ENCODE measurements at regions not wholly inside any gene's neighbourhood (a gene's known extent, or its start where the extent isn't known, plus 50 kb on each side); places are given as distances from the start of the nearest gene placed in this dataset.
A peak's percentile ranks its signal among the peaks of the same experiment; 100 is the strongest.

- DNase-seq, result no peak
Observed at GRCh38 chr20:11546939-11547338, 370.8 kb upstream of the BTBD3 start.

- DNase-seq, result no peak
Observed at GRCh38 chr20:11549172-11550103, 368.3 kb upstream of the BTBD3 start.

GRCh38 chr20:11550657-11551338 is 366.9 kb upstream of the BTBD3 start:
- no peak for DNase-seq

- no peak for DNase-seq
Observed at GRCh38 chr20:11551479-11551878, 366.2 kb upstream of the BTBD3 start.

- no peak for DNase-seq
Observed at GRCh38 chr20:11553603-11554002, 364.1 kb upstream of the BTBD3 start.

- no peak for DNase-seq
Observed at GRCh38 chr20:11555510-11555909, 362.2 kb upstream of the BTBD3 start.

- no peak for DNase-seq
Observed at GRCh38 chr20:11556410-11556809, 361.3 kb upstream of the BTBD3 start.

- DNase-seq, result no peak
Observed at GRCh38 chr20:11564491-11564890, 353.2 kb upstream of the BTBD3 start.

GRCh38 chr20:11569163-11569562 is 348.5 kb upstream of the BTBD3 start:
- DNase-seq, result no peak

GRCh38 chr20:11573507-11573906 is 344.2 kb upstream of the BTBD3 start:
- DNase-seq, result no peak

- DNase-seq, result no peak
Observed at GRCh38 chr20:11581271-11581670, 336.4 kb upstream of the BTBD3 start.

- peak; percentile 37 for DNase-seq
Observed at GRCh38 chr20:11582060-11582459, 335.6 kb upstream of the BTBD3 start.

GRCh38 chr20:11585752-11586352 is 331.8 kb upstream of the BTBD3 start:
- peak; percentile 7 for DNase-seq

- no peak for DNase-seq
Observed at GRCh38 chr20:11588875-11589274, 328.8 kb upstream of the BTBD3 start.

GRCh38 chr20:11591965-11592364 is 325.7 kb upstream of the BTBD3 start:
- no peak for DNase-seq

- no peak for DNase-seq
Observed at GRCh38 chr20:11604339-11604738, 313.4 kb upstream of the BTBD3 start.

GRCh38 chr20:11607047-11607446 is 310.6 kb upstream of the BTBD3 start:
- no peak for DNase-seq

GRCh38 chr20:11608736-11609135 is 309.0 kb upstream of the BTBD3 start:
- no peak for DNase-seq

GRCh38 chr20:11624704-11625103 is 293.0 kb upstream of the BTBD3 start:
- no peak for DNase-seq

GRCh38 chr20:11626551-11626950 is 291.1 kb upstream of the BTBD3 start:
- no peak for DNase-seq

GRCh38 chr20:11642866-11643265 is 274.8 kb upstream of the BTBD3 start:
- no peak for DNase-seq

- no peak for DNase-seq
Observed at GRCh38 chr20:11646359-11646758, 271.3 kb upstream of the BTBD3 start.

- no peak for DNase-seq
Observed at GRCh38 chr20:11650566-11650965, 267.1 kb upstream of the BTBD3 start.

GRCh38 chr20:11651138-11651537 is 266.6 kb upstream of the BTBD3 start:
- no peak for DNase-seq

Measured in fibroblast of skin of right biceps (primary cell).